CD14-positive monocyte (primary cell): ENCODE measurements at regions not wholly inside any gene's neighbourhood (a gene's known extent, or its start where the extent isn't known, plus 50 kb on each side); places are given as distances from the start of the nearest gene placed in this dataset.

Source experiments
- DNase-seq, 3 donors: peaks; one replicate each; pipeline ENCODE4 v3.0.0-alpha.2; 2011 to 2022
- H2AFZ ChIP-seq: 2 replicates; pipeline ENCODE4 v1.6.0; 2012; ENCODE audit warnings: mild to moderate bottlenecking, low read depth, low read length, inconsistent platforms; ENCODE audit not compliant: insufficient read depth, poor library complexity, severe bottlenecking
- H3K27ac ChIP-seq, 2 donors: 1 replicate in 1 of 2; 2 replicates in 1 of 2; pipeline ENCODE4 v1.5.1; 2012 to 2013; ENCODE audit warnings: low read length in 2 of 2, control low read depth in 1 of 2, inconsistent platforms in 1 of 2, low read depth in 1 of 2, mild to moderate bottlenecking in 1 of 2
- H3K27me3 ChIP-seq, 2 donors: one replicate each; pipeline versions ENCODE4 v1.6.0 to v1.6.1; 2011 to 2013; ENCODE audit warnings: low read length in 2 of 2; ENCODE audit not compliant: control insufficient read depth in 2 of 2, insufficient read depth in 2 of 2
- H3K36me3 ChIP-seq, 2 donors: replicated peaks in 1 of 2; 1 replicate in 1 of 2; 2 replicates in 1 of 2; pipeline versions ENCODE4 v1.5.1 to v1.6.1; 2012 to 2013; ENCODE audit warnings: low read length in 2 of 2, control low read depth in 1 of 2, inconsistent platforms in 1 of 2, mild to moderate bottlenecking in 1 of 2; ENCODE audit not compliant: insufficient read depth in 2 of 2, control insufficient read depth in 1 of 2
- H3K4me1 ChIP-seq, 2 donors: 1 replicate in 1 of 2; 2 replicates in 1 of 2; pipeline versions ENCODE4 v1.5.1 to v1.6.1; 2012 to 2013; ENCODE audit warnings: low read length in 2 of 2, control low read depth in 1 of 2, inconsistent platforms in 1 of 2, mild to moderate bottlenecking in 1 of 2, moderate library complexity in 1 of 2; ENCODE audit not compliant: insufficient read depth in 2 of 2, control insufficient read depth in 1 of 2
- H3K4me2 ChIP-seq: replicated peaks from 2 replicates; pipeline ENCODE3; 2012; ENCODE audit warnings: low read length, moderate library complexity, mild to moderate bottlenecking; ENCODE audit not compliant: poor library complexity, severe bottlenecking; ENCODE audit errors: extremely low read depth
- H3K4me3 ChIP-seq, 3 experiments: fragments of 200-600 bp in 1 of 3; sonication (generic) in 1 of 3; replicated peaks in 1 of 3; 1 replicate in 2 of 3; 2 replicates in 1 of 3; pipeline ENCODE4 v1.5.1; 2011 to 2013; ENCODE audit warnings: low read length in 3 of 3, mild to moderate bottlenecking in 3 of 3, control low read depth in 2 of 3, low read depth in 2 of 3, inconsistent platforms in 1 of 3, moderate library complexity in 1 of 3
- H3K79me2 ChIP-seq: 2 replicates; pipeline ENCODE4 v1.6.0; 2012; ENCODE audit warnings: mild to moderate bottlenecking, control low read depth, inconsistent platforms, low read length, moderate library complexity; ENCODE audit not compliant: insufficient read depth
- H3K9ac ChIP-seq: 2 replicates; pipeline ENCODE4 v1.6.0; 2017; ENCODE audit warnings: low read length, mild to moderate bottlenecking; ENCODE audit not compliant: insufficient read depth, poor library complexity, severe bottlenecking
- H3K9me3 ChIP-seq, 2 donors: replicated peaks in 1 of 2; 1 replicate in 1 of 2; 2 replicates in 1 of 2; pipeline versions ENCODE4 v1.5.1 to v1.6.1; 2012 to 2013; ENCODE audit warnings: low read length in 2 of 2, control low read depth in 1 of 2; ENCODE audit not compliant: control insufficient read depth in 1 of 2, insufficient read depth in 1 of 2
- H4K20me1 ChIP-seq: 2 replicates; pipeline ENCODE4 v1.6.0; 2012; ENCODE audit warnings: mild to moderate bottlenecking, low read length, control low read depth, moderate library complexity; ENCODE audit not compliant: insufficient read depth
- H3K27ac Mint-ChIP-seq, 7 donors: one replicate each; pipeline ENCODE4 v1.8.0; 2020; ENCODE audit warnings: mild to moderate bottlenecking in 7 of 7, mixed read lengths in 7 of 7, moderate library complexity in 6 of 7, inconsistent platforms in 2 of 7
- H3K27me3 Mint-ChIP-seq, 3 donors: one replicate each; pipeline ENCODE4 v1.8.0; 2021 to 2022; ENCODE audit warnings: low read depth in 3 of 3, mild to moderate bottlenecking in 3 of 3, mixed read lengths in 3 of 3, moderate library complexity in 3 of 3, inconsistent platforms in 1 of 3
- H3K36me3 Mint-ChIP-seq, 2 donors: one replicate each; pipeline ENCODE4 v1.8.0; 2020; ENCODE audit warnings: mixed read lengths in 2 of 2, inconsistent platforms in 1 of 2, mild to moderate bottlenecking in 1 of 2
- H3K4me1 Mint-ChIP-seq: one replicate; pipeline ENCODE4 v1.8.0; 2020; ENCODE audit warnings: mild to moderate bottlenecking, mixed read lengths
- H3K4me3 Mint-ChIP-seq, 2 donors: one replicate each; pipeline ENCODE4 v1.8.0; 2020; ENCODE audit warnings: mild to moderate bottlenecking in 2 of 2, mixed read lengths in 2 of 2, moderate library complexity in 1 of 2
- H3K9me3 Mint-ChIP-seq, 7 donors: one replicate each; pipeline ENCODE4 v1.8.0; 2020 to 2022; ENCODE audit warnings: mixed read lengths in 7 of 7, mild to moderate bottlenecking in 6 of 7, moderate library complexity in 6 of 7, inconsistent platforms in 2 of 7
- CTCF ChIP-seq: fragments of 200-600 bp; IDR thresholded peaks from one replicate; pipeline ENCODE4 v1.8.0; 2022; ENCODE audit warnings: antibody characterized with exemption, mild to moderate bottlenecking
- WGBS: methylation state at CpG from one replicate; pipeline ENCODE4 v1.1.5; 2013; ENCODE audit warnings: missing lambda C conversion rate; ENCODE audit not compliant: insufficient coverage; 5-methylcytosine and 5-hydroxymethylcytosine counted together
- intact Hi-C, 2 donors: fragments of 100-400 bp; cut with micrococcal nuclease; formaldehyde crosslinking; loops; one replicate each; pipeline versions ENCODE4 v1.15.0 to v1.15.1; 2023

- H3K4me1 Mint-ChIP-seq: no peaks in the 10 kb centered on the region
- peaks cover 0 to 3% (median 0%) of the 10 kb centered on the region in 3 donors for H3K27me3 Mint-ChIP-seq
- Histone ChIP-seq H3K79me2 (no peaks in the 10 kb centered on the region), H4K20me1 (no peaks in the 10 kb centered on the region), H3K27me3 (no peaks in the 10 kb centered on the region), H3K4me3 (no peak overlapping the region), H3K9ac (no peak overlapping the region), H3K9me3 (no peaks in the 10 kb centered on the region), H3K4me1 (no peaks in the 10 kb centered on the region), H2AFZ (no peak overlapping the region), H3K4me2 (no peak overlapping the region), H3K27ac (no peak overlapping the region), H3K36me3 (no peaks in the 10 kb centered on the region)
- DNase-seq: no peak
- WGBS: no CpG with 5 or more reads among the region's 11 CpGs
- no peaks in the 10 kb centered on the region for H3K36me3 Mint-ChIP-seq
- H3K27ac Mint-ChIP-seq: no peak overlapping the region
- no peak for TF ChIP-seq CTCF
- intact Hi-C loops: no loop called here
- H3K4me3 Mint-ChIP-seq: no peak overlapping the region
- H3K9me3 Mint-ChIP-seq: peaks cover 2 to 19% (median 4%) of the 10 kb centered on the region in 7 donors
Measured at GRCh38 chr5:2631758-2632157, 119.7 kb downstream of the IRX2 start.

- Mint-ChIP-seq H3K4me3 (no peak overlapping the region), H3K4me1 (no peaks in the 10 kb centered on the region), H3K27me3 (peaks cover 0 to 4% (median 3%) of the 10 kb centered on the region in 3 donors), H3K27ac (no peak overlapping the region), H3K9me3 (peaks cover 0 to 11% (median 3%) of the 10 kb centered on the region in 7 donors), H3K36me3 (no peaks in the 10 kb centered on the region)
- Histone ChIP-seq H3K4me2 (no peak overlapping the region), H3K36me3 (no peaks in the 10 kb centered on the region), H3K27ac (no peak overlapping the region), H3K4me3 (no peak overlapping the region), H3K9me3 (no peaks in the 10 kb centered on the region), H3K9ac (no peak overlapping the region), H2AFZ (no peak overlapping the region), H3K79me2 (no peaks in the 10 kb centered on the region), H3K27me3 (no peaks in the 10 kb centered on the region), H3K4me1 (no peaks in the 10 kb centered on the region), H4K20me1 (no peaks in the 10 kb centered on the region)
- WGBS: 73% methylated on average over 3 of the region's 7 CpGs
- intact Hi-C loops: no loop called here
- no peak for DNase-seq
- no peak for TF ChIP-seq CTCF
Measured at GRCh38 chr5:2629045-2629444, 122.4 kb downstream of the IRX2 start.
